HEK293T (cell line): ENCODE measurements at regions not wholly inside any gene's neighbourhood (a gene's known extent, or its start where the extent isn't known, plus 50 kb on each side); places are given as distances from the start of the nearest gene placed in this dataset.

Experiments
- ARNT ChIP-seq: fragments of 450-650 bp; IDR thresholded peaks from 2 replicates; pipeline ENCODE4 v1.6.1; 2017; ENCODE audit warnings: mild to moderate bottlenecking
- BHLHE40 ChIP-seq: fragments of 450-650 bp; IDR thresholded peaks from 2 replicates; pipeline ENCODE4 v1.6.1; 2016; ENCODE audit warnings: mild to moderate bottlenecking, moderate library complexity, borderline replicate concordance
- ELF4 ChIP-seq: fragments of 450-650 bp; IDR thresholded peaks from 2 replicates; pipeline ENCODE4 v1.6.1; 2017; ENCODE audit warnings: antibody characterized with exemption
- FOXM1 ChIP-seq: fragments of 450-650 bp; IDR thresholded peaks from 2 replicates; pipeline ENCODE4 v1.6.1; 2017; ENCODE audit warnings: mild to moderate bottlenecking, borderline replicate concordance
- HDGF ChIP-seq: fragments of 450-650 bp; IDR thresholded peaks from 2 replicates; pipeline ENCODE4 v1.6.1; 2017; ENCODE audit warnings: antibody characterized with exemption, borderline replicate concordance
- LEF1 ChIP-seq: fragments of 450-650 bp; IDR thresholded peaks from 2 replicates; pipeline ENCODE4 v1.6.1; 2017; ENCODE audit warnings: mild to moderate bottlenecking, borderline replicate concordance
- NFRKB ChIP-seq: fragments of 450-650 bp; IDR thresholded peaks from 2 replicates; pipeline ENCODE4 v1.6.1; 2016; ENCODE audit warnings: mild to moderate bottlenecking, moderate library complexity
- SP1 ChIP-seq: fragments of 450-650 bp; IDR thresholded peaks from 2 replicates; pipeline ENCODE4 v1.6.1; 2017
- SUZ12 ChIP-seq: fragments of 450-650 bp; IDR thresholded peaks from 2 replicates; pipeline ENCODE4 v1.6.1; 2016; ENCODE audit warnings: mild to moderate bottlenecking
- ZNF384 ChIP-seq: fragments of 450-650 bp; IDR thresholded peaks from 2 replicates; pipeline ENCODE4 v1.6.1; 2016

DNA sequence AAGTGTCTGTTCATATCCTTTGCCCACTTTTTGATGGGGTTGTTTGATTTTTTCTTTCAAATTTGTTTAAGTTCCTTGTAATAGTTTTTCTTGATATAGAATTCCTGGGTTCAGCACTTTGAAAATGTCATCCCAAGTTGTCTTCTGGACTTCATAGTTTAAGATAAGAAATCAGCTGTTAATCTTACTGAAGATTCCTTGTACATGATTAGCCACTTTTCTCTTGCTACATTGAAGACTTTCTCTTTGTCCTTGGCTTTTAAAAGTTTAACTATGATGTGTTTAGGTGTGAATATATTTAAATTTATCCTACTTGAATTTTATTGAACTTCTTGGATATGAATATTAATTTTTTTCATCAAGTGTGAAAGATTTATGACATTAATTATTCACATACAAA is 387.2 kb upstream of the CWC22 start:
- TF ChIP-seq LEF1 (no peak), ARNT (no peak), FOXM1 (no peak), NFRKB (no peak), ZNF384 (no peak), SP1 (no peak), BHLHE40 (no peak), HDGF (no peak), SUZ12 (no peak), ELF4 (no peak)
